HCT116 (cell line): ENCODE measurements at regions not wholly inside any gene's neighbourhood (a gene's known extent, or its start where the extent isn't known, plus 50 kb on each side); places are given as distances from the start of the nearest gene placed in this dataset.

Source experiments
- ATAC-seq: fragments of 200-7000 bp; cut with Tn5 transposase; 2 replicates; pipeline ENCODE4 v1.9.1; 2020; ENCODE audit warnings: mild to moderate bottlenecking, moderate library complexity
- BruUV-seq: library from RNA; stranded (reverse); fragments of 400-500 nt; replicated peaks from 2 replicates; lab custom pipeline; 2021; lab: Mats Ljungman, UMichigan
- CTCF ChIA-PET: fragments of 300-600 bp; sonication (Branson Sonifier 250); formaldehyde crosslinking; loops from one replicate; lab custom pipeline; 2021; ENCODE audit warnings: antibody characterized with exemption; lab: Charles Lee
- POLR2A ChIA-PET: fragments of 300-600, 350-600 bp; sonication (Branson Sonifier 250); formaldehyde crosslinking; loops from one replicate; lab custom pipeline; 2021; ENCODE audit warnings: antibody characterized with exemption; lab: Charles Lee
- RAD21 ChIA-PET, 2 experiments: fragments of 300-600 bp; sonication (Branson Sonifier 250); formaldehyde crosslinking; loops; one replicate each; lab custom pipeline; 2023; ENCODE audit warnings: low total read pairs in 2 of 2; ENCODE audit not compliant: uncharacterized antibody in 2 of 2, unreplicated experiment in 2 of 2, low non-redundant PET in 1 of 2; lab: Charles Lee
- DNase-seq: peaks from one replicate; pipeline ENCODE4 v3.0.0-alpha.2; 2010; ENCODE audit warnings: low read depth, low spot score
- H2AFZ ChIP-seq: fragments of 200-600 bp; shearing (Covaris generic), sonication (generic); 2 replicates; pipeline ENCODE4 v1.6.1; 2017; ENCODE audit warnings: low read depth, mixed run types, mixed read lengths, antibody characterized with exemption, low read length; ENCODE audit not compliant: poor library complexity, severe bottlenecking
- H3K27ac ChIP-seq: 2 replicates; pipeline ENCODE4 v1.5.1; 2012; ENCODE audit warnings: low read depth, low read length
- H3K27me3 ChIP-seq: fragments of 200-600 bp; sonication (generic); 2 replicates; pipeline ENCODE4 v1.6.1; 2016; ENCODE audit warnings: mixed run types, low read length, mixed read lengths; ENCODE audit not compliant: insufficient read depth
- H3K36me3 ChIP-seq, 2 experiments: fragments of 200-500 bp in 1 of 2; fragments of 200-600 bp in 1 of 2; sonication (Bioruptor generic) in 1 of 2; sonication (generic) in 1 of 2; 2 replicates each; pipeline versions ENCODE4 v1.5.1 to v1.6.1; 2014 to 2016; ENCODE audit warnings: low read length in 2 of 2, inconsistent platforms in 1 of 2, mixed read lengths in 1 of 2, mixed run types in 1 of 2; ENCODE audit not compliant: insufficient read depth in 2 of 2, control insufficient read depth in 1 of 2
- H3K4me1 ChIP-seq, 2 experiments: fragments of 200-600 bp in 1 of 2; sonication (generic) in 1 of 2; 2 replicates each; pipeline versions ENCODE4 v1.5.1 to v1.6.1; 2012 to 2017; ENCODE audit warnings: low read length in 2 of 2, inconsistent platforms in 1 of 2, mild to moderate bottlenecking in 1 of 2, mixed read lengths in 1 of 2, mixed run types in 1 of 2, moderate library complexity in 1 of 2; ENCODE audit not compliant: insufficient read depth in 2 of 2, control insufficient read depth in 1 of 2
- H3K4me2 ChIP-seq: fragments of 200-600 bp; sonication (generic); 2 replicates; pipeline ENCODE4 v1.6.1; 2017; ENCODE audit warnings: mixed run types, low read length, mixed read lengths
- H3K4me3 ChIP-seq, 2 experiments: fragments of 200-600 bp in 1 of 2; sonication (generic) in 1 of 2; replicated peaks in 1 of 2; 2 replicates each; pipeline ENCODE4 v1.5.1; 2011 to 2016; ENCODE audit warnings: low read length in 2 of 2, control low read depth in 1 of 2, low read depth in 1 of 2, mild to moderate bottlenecking in 1 of 2, mixed read lengths in 1 of 2, mixed run types in 1 of 2
- H3K79me2 ChIP-seq: fragments of 200-600 bp; sonication (generic); 2 replicates; pipeline ENCODE4 v1.6.1; 2017; ENCODE audit warnings: mild to moderate bottlenecking, mixed run types, low read length, moderate library complexity, mixed read lengths; ENCODE audit not compliant: insufficient read depth
- H3K9ac ChIP-seq: fragments of 200-600 bp; sonication (generic); 2 replicates; pipeline ENCODE4 v1.6.1; 2016; ENCODE audit warnings: low read length, mixed read lengths
- H3K9me2 ChIP-seq: fragments of 200-600 bp; sonication (generic), shearing (Covaris generic); 2 replicates; pipeline ENCODE4 v1.6.1; 2017; ENCODE audit warnings: mixed run types, mild to moderate bottlenecking, moderate library complexity; ENCODE audit not compliant: insufficient read depth
- H3K9me3 ChIP-seq, 2 experiments: fragments of 200-500 bp in 1 of 2; fragments of 200-600 bp in 1 of 2; sonication (Bioruptor generic) in 1 of 2; sonication (generic) in 1 of 2; 2 replicates each; pipeline ENCODE4 v1.6.1; 2014 to 2017; ENCODE audit warnings: low read length in 2 of 2, mixed read lengths in 2 of 2, inconsistent platforms in 1 of 2, low read depth in 1 of 2, mild to moderate bottlenecking in 1 of 2, mixed run types in 1 of 2, moderate library complexity in 1 of 2; ENCODE audit not compliant: control insufficient read depth in 1 of 2, insufficient read depth in 1 of 2
- H4K20me1 ChIP-seq: fragments of 200-600 bp; sonication (generic), shearing (Covaris generic); 2 replicates; pipeline ENCODE4 v1.6.1; 2017; ENCODE audit warnings: mixed run types, mild to moderate bottlenecking, moderate library complexity; ENCODE audit not compliant: insufficient read depth
- CBX3 ChIP-seq: IDR thresholded peaks from 2 replicates; pipeline ENCODE4 v1.6.1; 2012; ENCODE audit warnings: low read depth
- EGR1 ChIP-seq: IDR thresholded peaks from 2 replicates; pipeline ENCODE4 v1.6.1; 2012; ENCODE audit warnings: low read depth
- JUND ChIP-seq: IDR thresholded peaks from 2 replicates; pipeline ENCODE4 v1.6.1; 2012
- POLR2A ChIP-seq: IDR thresholded peaks from 2 replicates; pipeline ENCODE4 v1.7.0; 2011; ENCODE audit warnings: borderline replicate concordance; ENCODE audit not compliant: insufficient read depth, insufficient read length; ENCODE audit errors: extremely low read depth
- POLR2AphosphoS5 ChIP-seq: IDR thresholded peaks from 2 replicates; pipeline ENCODE4 v1.6.1; 2011; ENCODE audit warnings: mild to moderate bottlenecking, low read depth, low read length, moderate library complexity
- RAD21 ChIP-seq: IDR thresholded peaks from 2 replicates; pipeline ENCODE4 v1.6.1; 2012; ENCODE audit warnings: low read depth, mild to moderate bottlenecking
- SIN3A ChIP-seq: IDR thresholded peaks from 2 replicates; pipeline ENCODE4 v1.6.1; 2012; ENCODE audit warnings: low read depth
- SP1 ChIP-seq: IDR thresholded peaks from 2 replicates; pipeline ENCODE4 v1.6.1; 2012; ENCODE audit warnings: low read depth
- YY1 ChIP-seq: IDR thresholded peaks from 2 replicates; pipeline ENCODE4 v1.6.1; 2011; ENCODE audit warnings: low read length, low read depth, moderate library complexity, mild to moderate bottlenecking; ENCODE audit not compliant: insufficient replicate concordance; ENCODE audit errors: extremely low read depth
- ZFX ChIP-seq: fragments of 450-650 bp; IDR thresholded peaks from 2 replicates; pipeline ENCODE4 v1.6.1; 2017
- ZNF274 ChIP-seq: fragments of 200-500 bp; sonication (Bioruptor generic); IDR thresholded peaks from 2 replicates; pipeline ENCODE4 v1.6.1; 2014; ENCODE audit warnings: mild to moderate bottlenecking, low read depth, low read length, inconsistent platforms
- intact Hi-C: fragments of 100-400 bp; cut with micrococcal nuclease; formaldehyde crosslinking; loops from 2 replicates; pipeline ENCODE4 v1.10.0; 2022
- TF ChIP-seq, protein P1 (sequence below): IDR thresholded peaks from 2 replicates; pipeline ENCODE4 v1.6.1; 2012
- TF ChIP-seq, protein P2 (sequence below), 3 experiments: fragments of 200-600 bp in 1 of 3; sonication (generic) in 1 of 3; IDR thresholded peaks in 2 of 3; conservative IDR thresholded peaks in 1 of 3; 2 replicates each; pipeline ENCODE4 v1.5.1; 2012 to 2017; ENCODE audit warnings: low read depth in 2 of 3, low read length in 2 of 3, antibody characterized with exemption in 1 of 3, borderline replicate concordance in 1 of 3, control low read depth in 1 of 3, mild to moderate bottlenecking in 1 of 3, mixed read lengths in 1 of 3, mixed run types in 1 of 3, moderate library complexity in 1 of 3; ENCODE audit not compliant: insufficient read depth in 1 of 3

DNA sequence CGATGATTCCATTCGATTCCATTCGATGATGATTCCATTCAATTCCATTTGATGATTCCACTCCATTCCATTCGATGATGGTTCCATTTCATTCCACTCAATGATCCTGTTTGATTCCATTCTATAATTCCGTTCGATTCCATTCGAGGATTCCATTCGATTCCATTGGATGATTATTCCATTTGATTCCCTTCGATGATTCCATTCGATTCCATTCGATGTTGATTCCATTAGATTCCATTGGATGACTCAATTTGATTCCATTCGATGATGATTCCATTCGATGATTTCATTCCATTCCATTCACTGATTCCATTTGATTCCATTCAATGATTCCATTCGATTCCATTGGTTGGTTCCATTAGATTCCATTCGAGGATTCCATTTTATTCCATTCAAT is 1084.4 kb downstream of the RPIA start:
- no peaks in the 10 kb centered on the region for H4K20me1 ChIP-seq
- CTCF ChIA-PET, result no interaction called here
- TF ChIP-seq YY1 (no peak), ZNF274 (no peak), RAD21 (no peak), JUND (no peak), POLR2A (no peak), CBX3 (no peak), EGR1 (no peak), POLR2AphosphoS5 (no peak), ZFX (no peak), SP1 (no peak), SIN3A (no peak)
- TF ChIP-seq, protein P1, sequence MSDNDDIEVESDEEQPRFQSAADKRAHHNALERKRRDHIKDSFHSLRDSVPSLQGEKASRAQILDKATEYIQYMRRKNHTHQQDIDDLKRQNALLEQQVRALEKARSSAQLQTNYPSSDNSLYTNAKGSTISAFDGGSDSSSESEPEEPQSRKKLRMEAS, result no peak
- TF ChIP-seq, protein P2, sequence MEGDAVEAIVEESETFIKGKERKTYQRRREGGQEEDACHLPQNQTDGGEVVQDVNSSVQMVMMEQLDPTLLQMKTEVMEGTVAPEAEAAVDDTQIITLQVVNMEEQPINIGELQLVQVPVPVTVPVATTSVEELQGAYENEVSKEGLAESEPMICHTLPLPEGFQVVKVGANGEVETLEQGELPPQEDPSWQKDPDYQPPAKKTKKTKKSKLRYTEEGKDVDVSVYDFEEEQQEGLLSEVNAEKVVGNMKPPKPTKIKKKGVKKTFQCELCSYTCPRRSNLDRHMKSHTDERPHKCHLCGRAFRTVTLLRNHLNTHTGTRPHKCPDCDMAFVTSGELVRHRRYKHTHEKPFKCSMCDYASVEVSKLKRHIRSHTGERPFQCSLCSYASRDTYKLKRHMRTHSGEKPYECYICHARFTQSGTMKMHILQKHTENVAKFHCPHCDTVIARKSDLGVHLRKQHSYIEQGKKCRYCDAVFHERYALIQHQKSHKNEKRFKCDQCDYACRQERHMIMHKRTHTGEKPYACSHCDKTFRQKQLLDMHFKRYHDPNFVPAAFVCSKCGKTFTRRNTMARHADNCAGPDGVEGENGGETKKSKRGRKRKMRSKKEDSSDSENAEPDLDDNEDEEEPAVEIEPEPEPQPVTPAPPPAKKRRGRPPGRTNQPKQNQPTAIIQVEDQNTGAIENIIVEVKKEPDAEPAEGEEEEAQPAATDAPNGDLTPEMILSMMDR (IDR thresholded peaks at IDR 0.05 in 2 of 3, conservative IDR thresholded peaks at IDR 0.05 in 1 of 3; ENCODE audit: borderline replicate concordance in 1 of 3, insufficient read depth in 1 of 3, low read depth in 2 of 3, low read length in 2 of 3), result no peak
- TF ChIP-seq, all 23 proteins: peak for 0
- Histone ChIP-seq H3K9me3 (peaks cover 52 to 74% of the 10 kb centered on the region in 2 experiments; a peak in 3 of 4 replicates), H3K9ac (no peak overlapping the region), H3K4me1 (no peaks in the 10 kb centered on the region), H3K27ac (no peak overlapping the region), H3K9me2 (no peaks in the 10 kb centered on the region), H3K79me2 (no peaks in the 10 kb centered on the region), H2AFZ (no peak overlapping the region), H3K4me2 (no peak overlapping the region), H3K36me3 (no peaks in the 10 kb centered on the region), H3K4me3 (no peak overlapping the region), H3K27me3 (no peaks in the 10 kb centered on the region)
- DNase-seq (no peak), ATAC-seq (no peak)
- RAD21 ChIA-PET, result no interaction called here
- intact Hi-C loops, result no loop called here
- POLR2A ChIA-PET, result no interaction called here
- BruUV-seq, result no TSS peak
